Prostate gland (tissue), 2 donors: ENCODE measurements at regions not wholly inside any gene's neighbourhood (a gene's known extent, or its start where the extent isn't known, plus 50 kb on each side); places are given as distances from the start of the nearest gene placed in this dataset.

Source experiments
- POLR2AphosphoS5 ChIP-seq: sonication (generic); formaldehyde crosslinking; IDR thresholded peaks from one replicate; pipeline ENCODE4 v1.6.1; 2017; ENCODE audit warnings: antibody characterized with exemption
- TF ChIP-seq, protein P1 (sequence below), 4 experiments: fragments of 200-600 bp in 2 of 4; fragments of 450-650 bp in 2 of 4; sonication (generic) in 2 of 4; IDR thresholded peaks; 1 replicate in 3 of 4; 2 replicates in 1 of 4; pipeline ENCODE4 v1.5.1; 2016 to 2019; ENCODE audit warnings: antibody characterized with exemption in 4 of 4, mild to moderate bottlenecking in 2 of 4, moderate library complexity in 2 of 4

DNA sequence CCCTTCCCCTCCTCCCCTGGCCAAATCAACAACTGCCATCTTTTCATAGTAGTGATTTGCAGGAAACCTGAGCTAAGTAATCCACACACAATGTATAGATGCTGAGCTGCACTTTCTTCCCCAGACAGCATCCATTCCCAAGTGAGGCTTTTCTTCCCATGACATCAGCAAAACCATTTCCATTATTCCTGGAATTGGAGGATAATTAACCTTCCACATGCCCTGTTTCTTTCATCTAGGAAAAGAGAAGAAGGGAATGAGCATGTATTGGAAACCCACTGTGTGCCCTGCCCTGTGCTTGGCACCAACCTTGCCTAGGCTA, 268.0 kb downstream of the ZSWIM6 start:
- TF ChIP-seq, protein P1, sequence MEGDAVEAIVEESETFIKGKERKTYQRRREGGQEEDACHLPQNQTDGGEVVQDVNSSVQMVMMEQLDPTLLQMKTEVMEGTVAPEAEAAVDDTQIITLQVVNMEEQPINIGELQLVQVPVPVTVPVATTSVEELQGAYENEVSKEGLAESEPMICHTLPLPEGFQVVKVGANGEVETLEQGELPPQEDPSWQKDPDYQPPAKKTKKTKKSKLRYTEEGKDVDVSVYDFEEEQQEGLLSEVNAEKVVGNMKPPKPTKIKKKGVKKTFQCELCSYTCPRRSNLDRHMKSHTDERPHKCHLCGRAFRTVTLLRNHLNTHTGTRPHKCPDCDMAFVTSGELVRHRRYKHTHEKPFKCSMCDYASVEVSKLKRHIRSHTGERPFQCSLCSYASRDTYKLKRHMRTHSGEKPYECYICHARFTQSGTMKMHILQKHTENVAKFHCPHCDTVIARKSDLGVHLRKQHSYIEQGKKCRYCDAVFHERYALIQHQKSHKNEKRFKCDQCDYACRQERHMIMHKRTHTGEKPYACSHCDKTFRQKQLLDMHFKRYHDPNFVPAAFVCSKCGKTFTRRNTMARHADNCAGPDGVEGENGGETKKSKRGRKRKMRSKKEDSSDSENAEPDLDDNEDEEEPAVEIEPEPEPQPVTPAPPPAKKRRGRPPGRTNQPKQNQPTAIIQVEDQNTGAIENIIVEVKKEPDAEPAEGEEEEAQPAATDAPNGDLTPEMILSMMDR (IDR thresholded peaks at IDR 0.05), result no peak
- no peak for TF ChIP-seq POLR2AphosphoS5
